ENCODE measurements at regions not wholly inside any gene's neighbourhood (a gene's known extent, or its start where the extent isn't known, plus 50 kb on each side); places are given as distances from the start of the nearest gene placed in this dataset.

GRCh38 chrX:9131066-9131465 is 97.1 kb upstream of the FAM9B start:
- Histone ChIP-seq H3K4me1 (ENCODE audit: control insufficient read depth, insufficient read depth, low read length) (no peaks in the 10 kb centered on the region), H3K27ac (ENCODE audit: extremely low read depth, low read depth, low read length) (no peak overlapping the region), H3K4me3 (ENCODE audit: low read depth, low read length) (no peak overlapping the region), H3K9me3 (ENCODE audit: control insufficient read depth, insufficient read depth, low read depth, low read length) (no peaks in the 10 kb centered on the region), H3K36me3 (ENCODE audit: control insufficient read depth in 2 of 2, insufficient read depth in 1 of 2, low read length in 2 of 2) (no peaks in the 10 kb centered on the region)
- ChIA-PET CTCF (interaction anchor here (0.7 kb wide), 1 partner anchor 15 kb away, joined by 3 read pairs; no protein-coding TSS in a partner anchor), POLR2A (no interaction called here)
- TF ChIP-seq ZNF776 (tag by site-specific recombination; IDR thresholded peaks at IDR 0.05; ENCODE audit: borderline replicate concordance): no peak
- no peak for TF ChIP-seq ZNF596 (tag by site-specific recombination; IDR thresholded peaks at IDR 0.05)
- no peak for TF ChIP-seq ZNF155 (tag by site-specific recombination; IDR thresholded peaks at IDR 0.05)
- TF ChIP-seq MZF1 (tag by site-specific recombination; IDR thresholded peaks at IDR 0.05; ENCODE audit: borderline replicate concordance): no peak
- no peak for TF ChIP-seq ZNF600 (tag by site-specific recombination; IDR thresholded peaks at IDR 0.05)
- no peak for TF ChIP-seq KLF9 (tag by site-specific recombination; IDR thresholded peaks at IDR 0.05; ENCODE audit: low read depth)
- no peak for TF ChIP-seq ZNF433 (tag by site-specific recombination; IDR thresholded peaks at IDR 0.05; ENCODE audit: low read depth)
- TF ChIP-seq ZNF324 (tag by site-specific recombination; IDR thresholded peaks at IDR 0.05): no peak
- TF ChIP-seq ZBTB20 (tag by site-specific recombination; IDR thresholded peaks at IDR 0.05): no peak
- no peak for TF ChIP-seq SCRT1 (tag by site-specific recombination; IDR thresholded peaks at IDR 0.05; ENCODE audit: borderline replicate concordance)
- TF ChIP-seq WT1 (tag by site-specific recombination; IDR thresholded peaks at IDR 0.05): no peak
- no peak for TF ChIP-seq ZNF311 (tag by site-specific recombination; IDR thresholded peaks at IDR 0.05; ENCODE audit: borderline replicate concordance)
- TF ChIP-seq TRIM28 (IDR thresholded peaks at IDR 0.05; ENCODE audit: borderline replicate concordance, low read length): no peak
- TF ChIP-seq ZNF529 (tag by site-specific recombination; IDR thresholded peaks at IDR 0.05; ENCODE audit: insufficient replicate concordance): no peak

- Histone ChIP-seq H3K4me1 (ENCODE audit: control insufficient read depth, insufficient read depth, low read length) (no peaks in the 10 kb centered on the region), H3K4me3 (ENCODE audit: low read depth, low read length) (no peak overlapping the region), H3K27ac (ENCODE audit: extremely low read depth, low read depth, low read length) (no peak overlapping the region), H3K36me3 (ENCODE audit: control insufficient read depth in 2 of 2, insufficient read depth in 1 of 2, low read length in 2 of 2) (no peaks in the 10 kb centered on the region), H3K9me3 (ENCODE audit: control insufficient read depth, insufficient read depth, low read depth, low read length) (no peaks in the 10 kb centered on the region)
- CTCF ChIA-PET: no interaction called here
- TF ChIP-seq ZNF37A (tag by site-specific recombination; IDR thresholded peaks at IDR 0.05) (no peak), ZSCAN5A (tag by site-specific recombination; IDR thresholded peaks at IDR 0.05) (no peak), ZNF623 (tag by site-specific recombination; IDR thresholded peaks at IDR 0.05) (no peak), ZNF530 (tag by site-specific recombination; IDR thresholded peaks at IDR 0.05; ENCODE audit: low read depth) (no peak), OSR2 (tag by site-specific recombination; IDR thresholded peaks at IDR 0.05) (no peak), PRDM2 (tag by site-specific recombination; IDR thresholded peaks at IDR 0.05; ENCODE audit: borderline replicate concordance) (no peak), BCL11B (tag by site-specific recombination; IDR thresholded peaks at IDR 0.05; ENCODE audit: low read depth) (no peak), ZNF658 (tag by site-specific recombination; IDR thresholded peaks at IDR 0.05) (no peak), ZNF133 (tag by site-specific recombination; IDR thresholded peaks at IDR 0.05) (no peak), ZNF670 (tag by site-specific recombination; IDR thresholded peaks at IDR 0.05; ENCODE audit: low read depth) (no peak)
- POLR2A ChIA-PET: no interaction called here
Measured at GRCh38 chrX:9132036-9132638, 98.2 kb upstream of the FAM9B start.
